Suprapubic skin (tissue), 4 donors: ENCODE measurements at regions not wholly inside any gene's neighbourhood (a gene's known extent, or its start where the extent isn't known, plus 50 kb on each side); places are given as distances from the start of the nearest gene placed in this dataset.

Experiments
- DNase-seq, 2 donors: peaks; one replicate each; pipeline ENCODE4 v3.0.0-alpha.2; 2019; ENCODE audit warnings: low spot score in 2 of 2
- H3K27ac ChIP-seq: fragments of 200-600 bp; sonication (generic); one replicate; pipeline ENCODE4 v1.5.1; 2019
- H3K27me3 ChIP-seq: fragments of 200-600 bp; sonication (generic); one replicate; pipeline ENCODE4 v1.5.1; 2019
- H3K36me3 ChIP-seq: fragments of 200-600 bp; sonication (generic); one replicate; pipeline ENCODE4 v1.5.1; 2019
- H3K4me1 ChIP-seq: fragments of 200-600 bp; sonication (generic); one replicate; pipeline ENCODE4 v1.5.1; 2019
- H3K4me3 ChIP-seq: fragments of 200-600 bp; sonication (generic); one replicate; pipeline ENCODE4 v1.5.1; 2019; ENCODE audit warnings: mild to moderate bottlenecking
- H3K9me3 ChIP-seq: fragments of 200-600 bp; sonication (generic); one replicate; pipeline ENCODE4 v1.5.1; 2019
- CTCF ChIP-seq, 2 donors: fragments of 200-600 bp in 1 of 2; fragments of 450-650 bp in 1 of 2; sonication (generic) in 1 of 2; IDR thresholded peaks; one replicate each; pipeline ENCODE4 v1.5.1; 2016 to 2019; ENCODE audit warnings: antibody characterized with exemption in 2 of 2, mild to moderate bottlenecking in 1 of 2, moderate library complexity in 1 of 2
- EP300 ChIP-seq: sonication (generic); formaldehyde crosslinking; IDR thresholded peaks from one replicate; pipeline ENCODE4 v1.6.1; 2017; ENCODE audit warnings: antibody characterized with exemption
- POLR2A ChIP-seq, 2 donors: fragments of 450-650 bp; IDR thresholded peaks; one replicate each; pipeline ENCODE4 v1.6.1; 2017; ENCODE audit warnings: antibody characterized with exemption in 2 of 2, mild to moderate bottlenecking in 2 of 2, moderate library complexity in 2 of 2
- POLR2AphosphoS5 ChIP-seq, 3 donors: sonication (generic); formaldehyde crosslinking; IDR thresholded peaks; one replicate each; pipeline ENCODE4 v1.6.1; 2017; ENCODE audit warnings: antibody characterized with exemption in 3 of 3
- WGBS: methylation state at CpG from one replicate; pipeline ENCODE4 v1.1.5; 2018; 5-methylcytosine and 5-hydroxymethylcytosine counted together

- Histone ChIP-seq H3K27ac (no peak overlapping the region), H3K27me3 (no peaks in the 10 kb centered on the region), H3K9me3 (no peaks in the 10 kb centered on the region), H3K36me3 (no peaks in the 10 kb centered on the region), H3K4me3 (no peak overlapping the region), H3K4me1 (no peaks in the 10 kb centered on the region)
- 86% methylated on average over 6 of the region's 7 CpGs for WGBS
- TF ChIP-seq EP300 (no peak), POLR2A (IDR thresholded peaks at IDR 0.05) (no peak), CTCF (IDR thresholded peaks at IDR 0.05) (no peak), POLR2AphosphoS5 (IDR thresholded peaks at IDR 0.05) (no peak)
- no peak for DNase-seq
These were observed 360.3 kb upstream of the ZNF507 start for GRCh38 chr19:31985001-31985605.

- TF ChIP-seq POLR2A (IDR thresholded peaks at IDR 0.05) = no peak
- no peak for TF ChIP-seq CTCF (IDR thresholded peaks at IDR 0.05)
- TF ChIP-seq POLR2AphosphoS5 (IDR thresholded peaks at IDR 0.05) = no peak
- no peak for TF ChIP-seq EP300
- Histone ChIP-seq H3K27ac (no peak overlapping the region), H3K4me1 (no peaks in the 10 kb centered on the region), H3K9me3 (no peaks in the 10 kb centered on the region), H3K27me3 (no peaks in the 10 kb centered on the region), H3K36me3 (no peaks in the 10 kb centered on the region), H3K4me3 (no peak overlapping the region)
- 76% methylated on average over 1 of the region's 1 CpG for WGBS
- DNase-seq = no peak
These were observed 358.5 kb upstream of the ZNF507 start for GRCh38 chr19:31986951-31987350.

- Histone ChIP-seq H3K9me3 (no peaks in the 10 kb centered on the region), H3K4me1 (no peaks in the 10 kb centered on the region), H3K27ac (no peak overlapping the region), H3K36me3 (no peaks in the 10 kb centered on the region), H3K4me3 (no peak overlapping the region), H3K27me3 (no peaks in the 10 kb centered on the region)
- TF ChIP-seq POLR2A (IDR thresholded peaks at IDR 0.05) (no peak), CTCF (IDR thresholded peaks at IDR 0.05) (no peak), POLR2AphosphoS5 (IDR thresholded peaks at IDR 0.05) (no peak), EP300 (no peak)
- DNase-seq = no peak
- 95% methylated on average over 2 of the region's 2 CpGs for WGBS
These were observed 357.2 kb upstream of the ZNF507 start for GRCh38 chr19:31988256-31988655.

DNA sequence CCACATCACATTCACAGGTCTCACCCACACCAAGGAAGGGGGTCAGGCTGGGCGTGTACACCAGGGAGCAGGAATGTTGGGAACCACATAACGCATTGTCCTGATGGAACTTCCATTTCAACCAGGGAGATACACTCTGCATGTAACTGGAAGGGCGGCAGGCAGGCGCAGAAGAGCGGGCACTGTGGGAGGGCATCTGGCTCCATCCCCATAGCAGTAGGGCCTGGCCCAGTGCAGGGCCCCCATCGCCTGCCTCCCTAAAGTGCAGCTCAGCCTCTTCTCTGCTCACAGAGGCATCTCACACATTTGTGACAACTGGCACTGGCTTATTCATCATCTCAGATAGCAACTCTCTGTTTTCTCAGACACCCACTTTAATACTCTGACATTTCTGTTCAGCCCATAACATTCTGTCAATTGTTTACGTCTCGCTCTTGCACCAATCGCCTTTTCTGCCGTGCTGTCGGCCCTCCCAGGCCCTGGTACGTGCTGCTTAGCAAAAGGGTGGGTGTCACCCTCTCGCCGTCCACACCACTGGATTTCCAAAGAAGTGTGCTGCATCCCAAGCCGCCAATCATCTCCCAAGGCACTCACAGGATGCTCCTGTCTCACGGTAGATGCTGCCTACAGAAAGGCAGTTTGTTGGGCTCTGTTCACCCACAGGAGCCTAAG, 353.3 kb upstream of the ZNF507 start:
- Histone ChIP-seq H3K36me3 (no peaks in the 10 kb centered on the region), H3K4me3 (no peak overlapping the region), H3K27me3 (no peaks in the 10 kb centered on the region), H3K9me3 (no peaks in the 10 kb centered on the region), H3K4me1 (no peaks in the 10 kb centered on the region), H3K27ac (no peak overlapping the region)
- TF ChIP-seq EP300 = no peak
- 87% methylated on average over 16 of the region's 16 CpGs for WGBS
- DNase-seq = peak in 1 of 2 donors; percentile 43

DNA sequence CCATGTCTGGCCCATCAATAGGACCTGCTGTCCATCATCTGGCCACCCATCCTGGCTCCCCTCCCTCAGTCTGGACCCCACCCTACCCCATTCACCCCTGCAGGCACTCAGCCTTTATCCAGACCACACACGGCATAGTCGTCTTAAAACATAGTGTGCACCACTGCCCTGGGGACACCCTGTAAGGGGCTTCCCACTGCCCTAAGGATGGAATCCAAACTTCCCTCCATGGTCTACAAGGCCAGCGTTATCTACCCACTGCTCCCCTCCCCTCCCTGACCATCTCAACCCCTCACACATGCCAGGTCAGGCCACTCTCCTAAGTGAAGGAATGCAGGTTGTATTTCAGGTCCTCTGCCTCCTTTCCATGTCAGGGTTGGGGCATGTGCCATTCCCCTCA, 352.7 kb upstream of the ZNF507 start:
- TF ChIP-seq EP300 (no peak), CTCF (IDR thresholded peaks at IDR 0.05) (no peak), POLR2AphosphoS5 (IDR thresholded peaks at IDR 0.05) (no peak), POLR2A (IDR thresholded peaks at IDR 0.05) (no peak)
- Histone ChIP-seq H3K36me3 (no peaks in the 10 kb centered on the region), H3K27me3 (no peaks in the 10 kb centered on the region), H3K27ac (no peak overlapping the region), H3K4me3 (no peak overlapping the region), H3K9me3 (no peaks in the 10 kb centered on the region), H3K4me1 (no peaks in the 10 kb centered on the region)
- WGBS = 89% methylated on average over 3 of the region's 3 CpGs
- DNase-seq = peak in 1 of 2 donors; percentile 20

DNA sequence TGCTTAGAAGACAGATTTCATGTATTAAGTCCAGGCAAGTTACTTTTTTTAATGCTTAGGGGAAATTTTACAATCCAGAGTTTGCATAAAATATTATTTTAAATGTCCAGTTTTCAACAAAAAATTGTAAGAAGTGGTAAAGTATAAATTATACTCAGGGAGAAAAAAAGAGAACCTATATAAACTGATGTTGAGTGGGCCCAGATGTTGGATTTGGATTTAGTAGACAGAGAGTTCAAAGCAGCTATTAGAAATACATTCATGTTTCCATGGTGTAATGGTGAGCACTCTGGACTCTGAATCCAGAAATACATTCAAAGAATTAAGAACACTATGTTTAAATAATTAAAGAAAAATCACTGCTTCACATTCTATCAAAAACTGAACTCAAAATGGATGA, 349.9 kb upstream of the ZNF507 start:
- Histone ChIP-seq H3K4me1 (no peaks in the 10 kb centered on the region), H3K27ac (no peak overlapping the region), H3K9me3 (no peaks in the 10 kb centered on the region), H3K36me3 (no peaks in the 10 kb centered on the region), H3K4me3 (no peak overlapping the region), H3K27me3 (no peaks in the 10 kb centered on the region)
- DNase-seq = no peak
- TF ChIP-seq EP300 = no peak
- TF ChIP-seq POLR2AphosphoS5 (IDR thresholded peaks at IDR 0.05) = no peak
- no peak for TF ChIP-seq POLR2A (IDR thresholded peaks at IDR 0.05)
- no peak for TF ChIP-seq CTCF (IDR thresholded peaks at IDR 0.05)
